Fibroblast of peridontal ligament (primary cell): ENCODE measurements at regions not wholly inside any gene's neighbourhood (a gene's known extent, or its start where the extent isn't known, plus 50 kb on each side); places are given as distances from the start of the nearest gene placed in this dataset.

Experiments
- DNase-seq: peaks from one replicate; pipeline ENCODE4 v3.0.0-alpha.2; 2010; ENCODE audit errors: extremely low read depth

DNA sequence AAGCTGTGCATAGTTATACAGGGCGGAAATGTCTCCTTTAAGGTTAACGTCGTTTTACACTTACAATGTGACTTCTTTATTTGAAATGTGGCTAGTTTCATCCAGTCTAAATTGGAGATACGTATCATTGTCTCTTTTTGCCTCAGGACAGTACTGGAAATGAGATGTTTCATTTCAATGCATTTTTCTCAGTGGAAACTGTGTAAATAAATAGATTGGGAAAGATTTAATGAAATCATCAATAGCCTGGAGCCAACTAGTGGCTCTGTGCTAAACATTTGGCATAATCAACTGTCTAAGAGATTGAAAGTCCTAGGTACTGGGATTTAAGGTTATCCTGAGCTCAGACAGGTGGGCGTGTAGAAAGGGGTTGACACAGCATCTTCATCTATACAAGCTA is 691.5 kb upstream of the CCDC54 start:
- no peak for DNase-seq

DNA sequence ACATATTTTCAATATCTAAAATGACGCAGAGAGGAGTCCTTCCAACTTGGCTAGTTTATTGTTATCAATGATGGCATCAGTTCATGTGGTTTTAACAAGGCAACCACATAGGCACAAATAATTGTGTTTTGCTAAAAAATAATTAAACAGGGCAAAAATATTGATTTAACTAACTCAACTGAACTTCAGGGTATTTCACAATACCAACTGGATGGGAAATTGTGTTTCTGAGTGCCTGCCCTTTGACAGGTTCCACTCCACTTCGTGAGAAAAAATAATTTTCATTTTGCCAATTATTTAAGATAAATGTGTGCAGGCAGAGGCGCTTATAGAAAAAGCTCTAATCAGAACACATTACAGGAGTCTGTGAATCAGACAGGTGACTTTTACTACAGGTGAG is 689.3 kb upstream of the CCDC54 start:
- DNase-seq: no peak

DNA sequence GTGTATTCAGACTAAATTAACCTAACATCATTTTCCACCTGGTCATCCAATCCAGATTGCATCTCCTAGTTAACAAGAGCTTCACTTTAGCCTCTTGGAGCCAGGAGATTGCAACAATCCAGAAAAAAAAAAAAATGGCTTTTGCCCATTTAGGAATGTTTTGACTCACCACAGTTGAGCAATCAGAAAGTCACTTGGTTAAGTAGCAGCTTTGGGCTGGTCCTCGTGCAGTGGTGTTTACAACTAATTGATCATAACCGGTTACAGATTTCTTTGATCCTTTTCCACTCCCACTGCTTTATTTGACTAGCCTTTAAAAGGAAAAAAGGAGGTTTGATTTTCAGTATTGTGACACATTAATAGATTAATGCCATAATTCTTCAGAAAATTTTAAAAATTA is 688.8 kb upstream of the CCDC54 start:
- DNase-seq: peak; percentile 98

DNA sequence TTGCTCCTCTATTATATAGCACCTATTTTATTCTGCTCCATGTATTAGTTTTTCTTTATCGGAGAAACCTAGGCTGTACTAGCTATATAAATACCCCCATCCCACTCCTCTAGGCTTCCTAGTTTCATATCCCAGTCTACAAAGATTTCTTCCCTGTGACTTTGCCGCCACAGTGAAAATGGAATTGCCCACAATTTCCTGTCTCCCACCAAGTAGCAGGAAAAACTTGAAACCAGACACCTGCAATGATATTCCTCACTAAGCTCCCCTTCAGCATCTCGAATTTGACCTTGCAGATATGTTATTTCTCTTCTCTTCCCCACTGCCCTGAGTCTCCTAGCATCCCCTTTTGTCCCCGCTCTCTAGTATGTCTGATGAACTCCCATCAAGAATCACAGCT is 685.8 kb upstream of the CCDC54 start:
- no peak for DNase-seq

DNA sequence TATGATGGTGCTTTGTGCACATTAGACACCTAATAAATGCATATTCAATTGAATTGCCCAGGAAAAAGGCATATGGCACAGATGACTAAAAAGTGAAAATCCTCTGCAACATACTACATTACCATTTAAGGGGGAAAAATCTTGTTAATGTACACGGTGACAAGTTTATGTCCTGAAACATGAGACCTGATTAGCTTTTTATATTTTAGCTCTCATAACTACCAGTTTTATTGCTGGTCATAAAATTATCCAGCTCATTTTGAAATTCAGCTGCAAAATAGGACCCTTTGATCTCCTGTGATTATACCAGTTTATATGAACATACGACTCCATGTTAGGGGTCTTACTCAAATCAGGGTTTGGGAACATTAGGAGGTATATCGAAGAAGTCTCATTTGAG is 684.6 kb upstream of the CCDC54 start:
- no peak for DNase-seq

DNA sequence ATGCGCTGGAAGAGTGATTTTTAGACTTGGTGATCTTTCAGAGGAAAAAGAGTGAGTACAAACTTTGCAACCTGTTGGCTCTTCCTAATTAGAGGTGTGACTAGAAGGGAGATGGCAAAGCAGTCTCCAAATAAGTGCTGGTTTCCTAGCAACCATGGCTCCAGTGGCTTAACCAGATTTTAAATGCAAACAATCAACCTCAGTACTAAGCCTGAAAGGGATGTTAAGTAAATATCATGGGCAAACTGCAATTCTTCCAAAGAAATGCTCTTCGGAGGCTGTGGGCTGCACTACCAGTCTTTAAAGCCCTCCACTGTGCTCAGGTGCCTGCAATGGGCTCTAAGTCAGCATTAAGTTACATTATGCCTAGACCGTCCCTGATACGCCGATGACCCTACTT is 678.1 kb upstream of the CCDC54 start:
- no peak for DNase-seq

DNA sequence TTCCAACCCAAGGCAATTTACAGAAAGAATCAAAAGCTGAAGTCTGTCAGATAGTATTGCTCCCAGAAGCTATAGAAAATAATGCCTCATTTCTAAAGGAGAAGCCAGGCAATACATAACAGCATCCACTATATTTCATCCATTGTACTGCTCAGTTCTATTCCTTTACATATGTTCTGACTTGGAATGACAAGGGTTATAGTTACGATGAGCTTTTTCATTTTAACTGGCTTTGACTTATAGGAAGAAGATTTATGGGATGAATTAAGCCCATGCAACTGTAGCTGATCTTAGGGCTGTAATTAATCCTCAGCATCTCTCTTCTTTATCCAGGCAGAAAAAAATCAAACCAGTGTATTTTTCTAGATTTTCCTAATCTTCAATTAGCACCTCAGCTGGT is 676.3 kb upstream of the CCDC54 start:
- DNase-seq: no peak

DNA sequence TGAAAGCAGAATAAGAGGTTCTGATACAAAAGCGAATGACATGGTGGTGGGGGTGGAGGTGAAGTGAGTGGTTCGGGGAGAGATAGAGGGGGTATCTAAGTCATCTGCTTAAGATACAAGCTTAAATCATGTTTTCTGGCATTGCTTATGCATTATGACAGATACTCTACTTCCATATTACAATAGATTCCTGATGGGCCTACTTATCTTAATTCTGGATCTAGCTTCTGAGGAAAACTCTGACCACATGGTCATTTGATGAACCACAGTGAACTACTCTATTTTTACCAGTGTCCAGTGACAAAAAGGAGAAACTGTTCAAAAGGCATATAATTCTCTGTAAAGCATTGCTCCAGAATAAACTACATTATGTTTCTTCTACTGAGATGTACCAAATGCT is 673.7 kb upstream of the CCDC54 start:
- DNase-seq: no peak

DNA sequence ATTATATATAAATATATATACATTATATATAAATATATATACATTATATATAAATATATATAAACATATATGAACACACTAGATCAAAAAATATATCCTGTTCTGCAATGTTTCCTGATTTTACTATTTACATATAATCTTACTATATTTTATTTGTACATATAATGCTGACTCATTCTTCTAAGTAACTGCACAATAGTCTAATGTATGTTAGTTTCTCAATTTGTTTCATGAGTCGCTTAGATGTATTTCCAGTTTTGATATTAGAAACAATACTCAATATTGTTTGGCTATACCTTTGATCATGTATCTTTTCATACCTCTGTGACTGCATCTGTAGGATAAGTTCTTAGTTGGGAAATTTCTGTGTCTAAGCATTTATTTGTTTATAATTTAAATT is 669.9 kb upstream of the CCDC54 start:
- no peak for DNase-seq

DNA sequence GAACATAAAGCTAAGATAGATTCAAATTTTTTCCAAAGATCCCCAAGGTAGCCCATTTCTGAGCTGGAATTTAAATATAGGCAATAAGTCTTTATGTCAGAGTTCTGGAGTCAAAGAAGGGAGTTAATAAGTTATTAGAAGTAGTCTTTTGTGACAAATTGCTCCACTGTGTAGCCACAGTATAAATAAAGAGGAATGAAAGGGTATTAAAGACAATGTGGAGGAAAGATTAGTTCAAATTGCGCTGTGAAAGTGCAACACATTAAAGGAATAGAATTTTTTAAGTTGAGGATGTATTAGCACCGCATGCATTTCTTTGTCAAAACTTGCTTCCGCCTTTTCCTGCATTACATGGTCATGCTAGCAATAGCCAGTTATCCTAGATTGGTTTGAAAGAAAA is 666.6 kb upstream of the CCDC54 start:
- DNase-seq: no peak

DNA sequence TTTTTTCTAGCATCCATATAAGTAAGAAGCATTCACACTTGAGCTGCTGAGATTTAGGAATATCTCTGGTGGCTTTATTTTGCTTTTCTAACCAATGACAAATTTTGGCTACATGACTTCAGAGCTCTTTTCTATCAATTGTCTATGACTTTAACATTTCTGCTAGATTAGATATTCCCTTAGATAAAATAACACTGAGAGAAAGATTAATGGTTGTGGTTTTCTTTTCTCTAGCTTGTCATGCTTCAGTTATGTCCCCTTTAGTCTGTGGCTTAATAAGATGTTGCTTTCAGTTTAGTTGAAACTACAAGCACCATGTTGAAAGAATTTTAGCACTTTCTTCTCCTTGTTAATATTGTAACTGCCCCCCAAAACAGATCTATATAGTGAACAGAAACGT is 665.6 kb upstream of the CCDC54 start:
- DNase-seq: peak; percentile 48

DNA sequence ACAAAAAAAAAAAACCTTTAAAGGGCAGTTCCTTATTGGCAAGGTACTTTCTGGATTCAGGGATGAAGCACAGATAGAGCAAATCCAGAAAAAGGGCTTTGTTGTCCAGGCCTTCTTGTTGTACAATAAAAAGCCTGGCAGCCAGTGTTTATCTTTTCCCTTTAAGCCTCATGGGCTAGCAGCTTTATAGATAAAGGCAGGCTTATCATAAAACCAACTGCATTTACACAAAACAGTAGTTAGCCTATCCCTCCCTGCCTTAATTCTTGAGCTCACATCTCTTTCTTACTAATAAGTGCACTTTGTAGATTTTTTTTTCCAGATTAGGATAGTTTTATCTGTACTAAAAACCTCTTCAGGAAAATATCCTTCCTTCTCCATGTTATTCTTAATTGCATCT is 662.8 kb upstream of the CCDC54 start:
- no peak for DNase-seq

DNA sequence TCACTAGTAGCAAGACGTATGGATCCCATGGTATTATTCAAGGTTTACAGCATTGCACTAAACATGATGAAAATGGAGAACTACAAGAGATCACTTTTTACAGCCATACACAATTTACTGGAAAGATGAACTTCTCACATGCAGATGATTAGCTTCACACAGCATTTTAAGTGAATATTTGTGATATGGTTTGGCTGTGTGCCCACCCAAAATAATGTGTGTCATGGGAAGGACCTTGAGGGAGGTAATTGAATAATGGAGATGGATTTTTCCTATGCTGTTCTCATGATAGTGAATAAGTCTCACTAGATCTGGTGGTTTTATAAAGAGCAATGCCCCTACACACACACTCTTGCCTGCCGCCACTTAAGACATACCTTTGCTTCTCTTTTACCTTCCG is 662.0 kb upstream of the CCDC54 start:
- DNase-seq: no peak

DNA sequence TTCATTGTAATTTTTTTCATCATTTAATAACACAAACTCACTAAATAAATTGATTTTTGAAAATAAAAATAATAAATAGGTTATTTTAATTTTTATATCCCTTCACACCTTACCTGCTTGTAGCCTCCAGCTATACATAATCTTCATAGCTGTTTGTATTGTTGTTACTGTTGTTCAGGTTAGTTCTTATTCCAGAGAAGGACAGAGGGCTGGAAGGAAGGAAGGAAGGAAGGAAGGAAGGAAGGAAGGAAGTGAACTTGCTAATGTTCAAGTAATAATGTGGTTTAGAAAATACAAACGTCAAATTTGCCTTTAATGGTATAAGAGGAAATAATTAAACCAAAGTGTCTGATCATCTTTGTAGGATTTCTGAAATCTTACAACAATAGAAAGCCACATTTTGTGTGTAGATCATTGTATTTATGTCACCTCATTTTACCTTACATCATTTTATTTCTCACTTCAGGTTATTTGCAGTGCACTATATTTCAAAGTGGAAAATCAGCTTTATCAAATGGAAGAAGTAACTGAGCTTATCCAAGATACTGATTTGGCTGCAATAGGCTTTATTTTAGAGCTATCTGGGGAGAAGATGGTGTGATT is 660.0 kb upstream of the CCDC54 start:
- no peak for DNase-seq

DNA sequence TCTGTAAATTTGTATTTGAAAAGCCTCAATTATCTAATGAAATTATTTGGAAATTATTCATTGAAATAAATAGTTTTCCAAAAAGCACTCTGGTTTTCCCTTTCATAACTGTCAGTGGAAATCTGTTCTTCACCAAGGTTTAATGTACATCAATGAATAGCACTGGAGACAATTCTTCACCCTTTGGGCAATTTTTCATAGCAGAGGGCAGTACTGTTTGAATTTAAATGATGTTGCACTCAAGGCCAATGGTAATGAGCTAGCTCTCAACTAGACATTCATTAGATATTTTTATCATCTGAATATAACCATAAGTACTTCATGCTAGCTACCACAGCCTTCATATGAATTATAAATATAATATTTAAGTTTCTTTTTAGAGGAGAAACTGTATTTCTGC is 658.2 kb upstream of the CCDC54 start:
- DNase-seq: no peak

DNA sequence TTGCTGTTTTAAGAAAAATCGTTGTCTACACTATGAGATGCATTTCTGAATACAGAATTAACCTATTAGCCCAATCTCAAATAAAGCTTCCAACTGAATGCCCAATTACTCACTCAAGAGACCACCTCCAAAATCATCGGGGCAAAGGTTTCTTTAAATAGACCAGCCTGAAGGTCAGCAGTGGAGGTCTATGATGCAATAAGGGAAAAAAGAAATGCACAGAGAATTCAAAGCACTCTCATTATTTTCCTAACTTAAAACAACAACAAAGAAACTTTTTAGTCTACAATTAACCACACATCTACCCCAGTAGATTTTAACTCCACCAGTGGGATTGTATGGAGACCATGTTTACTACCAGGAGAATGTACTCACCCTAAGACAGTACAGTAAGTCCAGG is 657.7 kb upstream of the CCDC54 start:
- DNase-seq: no peak

DNA sequence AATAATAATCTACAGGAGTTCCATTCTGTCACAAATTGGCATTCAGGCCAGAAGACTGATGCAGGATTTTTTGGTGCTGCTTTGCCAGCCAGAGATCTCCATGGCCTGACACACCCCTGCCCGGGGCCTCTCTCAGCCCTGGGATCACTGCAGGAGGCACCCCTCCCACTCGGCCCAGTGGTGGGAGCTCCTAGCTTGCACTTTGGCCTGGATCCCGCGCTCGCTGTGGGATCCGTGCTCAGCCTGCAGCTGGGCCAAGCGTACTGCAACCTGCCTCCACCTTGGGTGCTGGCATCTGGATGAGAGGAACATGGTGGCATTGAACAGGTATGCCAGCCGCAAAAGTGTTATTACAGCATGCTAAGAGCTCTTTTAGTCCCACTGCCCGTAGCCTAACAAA is 656.7 kb upstream of the CCDC54 start:
- DNase-seq: no peak

DNA sequence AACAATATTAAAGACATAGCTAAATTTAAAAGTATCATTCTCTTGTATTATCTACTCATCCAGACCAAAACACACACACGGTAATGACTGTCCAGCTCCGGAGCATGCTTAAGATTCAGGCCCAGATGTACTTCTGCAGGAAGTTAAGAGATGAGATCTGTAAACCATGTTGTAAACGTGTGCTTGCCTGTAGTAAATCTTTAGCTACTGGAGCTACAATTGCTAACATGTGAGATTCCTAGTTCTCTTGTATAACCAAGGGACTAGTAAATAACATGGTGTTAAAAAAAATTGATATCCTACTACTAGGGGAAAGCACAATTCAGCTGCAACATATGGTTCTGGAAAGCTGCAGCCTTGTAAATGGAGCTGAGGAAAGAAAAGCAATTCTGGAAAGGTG is 651.7 kb upstream of the CCDC54 start:
- DNase-seq: no peak

DNA sequence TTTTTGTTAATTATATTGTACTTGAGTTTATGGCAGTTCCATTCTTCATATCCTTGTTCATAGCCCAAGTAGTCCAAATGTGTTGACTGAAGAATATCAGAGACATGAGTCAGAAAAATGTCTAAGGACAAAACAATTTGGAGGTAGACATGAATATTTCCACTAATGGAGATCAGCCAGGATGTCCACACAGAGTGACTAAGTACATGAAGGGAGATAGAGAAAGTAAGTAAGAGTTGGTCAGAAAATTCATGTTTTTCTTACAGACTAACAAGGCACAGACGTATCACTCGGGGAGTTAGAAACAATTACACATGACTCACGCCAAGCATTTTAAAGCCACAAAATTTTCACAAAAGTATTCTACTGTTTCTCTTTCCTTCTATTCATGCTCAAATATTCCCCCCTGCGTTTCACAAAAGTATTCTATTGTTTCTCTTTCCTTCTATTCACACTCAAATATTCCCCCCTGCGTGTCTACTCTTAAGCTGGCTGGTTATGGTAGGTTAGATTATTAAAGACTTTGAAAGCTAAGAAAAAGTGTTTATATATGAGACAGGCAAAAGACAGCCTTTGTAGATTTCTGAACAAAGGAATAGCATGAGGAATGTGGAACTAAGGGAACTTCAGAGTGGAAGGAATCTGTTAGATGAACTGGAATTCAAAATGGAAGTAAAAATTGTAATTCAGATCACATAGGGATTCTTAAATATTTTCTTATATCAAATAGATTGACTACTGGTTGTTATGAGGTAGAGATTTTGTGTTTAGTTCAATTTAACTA is 648.7 kb upstream of the CCDC54 start:
- DNase-seq: peak; percentile 98

DNA sequence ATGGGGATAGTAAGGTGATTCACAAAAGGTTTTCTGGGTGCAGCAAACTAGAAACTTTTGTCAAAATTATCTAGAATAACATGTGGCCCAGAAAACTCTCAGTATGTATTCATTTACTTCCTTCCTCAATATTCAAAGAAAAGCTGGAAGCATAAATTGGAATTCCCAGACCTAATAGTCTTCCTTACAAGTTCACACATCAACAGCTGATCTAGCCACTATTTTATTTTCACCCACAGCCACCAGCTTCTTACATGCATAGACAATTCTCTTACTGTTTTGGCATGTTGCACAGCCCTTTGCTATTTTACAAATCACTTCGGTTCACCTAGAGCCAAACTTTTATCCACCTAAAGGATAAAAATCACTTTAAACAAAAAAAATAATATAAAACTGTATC is 647.8 kb upstream of the CCDC54 start:
- DNase-seq: no peak

DNA sequence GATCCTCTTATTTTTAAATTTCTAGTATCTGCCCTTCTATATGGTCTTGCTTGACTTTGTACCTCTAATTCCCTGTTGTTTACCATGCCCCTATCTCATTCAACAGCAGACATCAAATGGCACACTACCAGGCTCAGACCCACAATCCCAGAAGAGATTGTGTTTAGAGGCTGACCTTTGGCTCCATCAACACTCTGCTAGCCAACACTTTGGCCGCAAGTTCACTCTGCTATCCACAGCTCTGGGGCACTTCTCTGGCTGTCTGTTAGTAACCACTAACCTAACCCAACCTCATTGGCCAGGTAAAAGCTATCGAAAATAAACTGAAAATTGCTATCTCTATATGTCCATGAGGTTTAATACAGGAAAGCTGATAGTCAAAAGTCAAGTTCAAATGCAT is 646.0 kb upstream of the CCDC54 start:
- no peak for DNase-seq

DNA sequence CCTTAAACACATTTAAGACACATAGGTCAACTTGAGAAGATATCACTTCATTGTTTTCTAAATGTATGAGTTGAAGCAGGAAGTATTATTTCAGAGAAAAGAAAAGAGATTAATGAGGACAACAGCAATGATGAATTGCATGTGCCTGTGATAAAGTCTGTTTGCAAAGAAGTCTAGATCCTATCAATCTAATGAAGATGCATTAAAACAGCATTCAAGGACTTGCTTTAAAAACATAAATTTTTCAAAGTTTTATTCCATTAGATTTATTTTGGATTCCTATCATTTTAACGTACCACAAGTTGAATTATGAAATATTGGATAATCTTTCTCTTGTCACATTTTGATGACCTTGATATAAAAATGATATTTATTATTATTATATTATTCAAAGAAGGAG is 642.5 kb upstream of the CCDC54 start:
- DNase-seq: no peak

DNA sequence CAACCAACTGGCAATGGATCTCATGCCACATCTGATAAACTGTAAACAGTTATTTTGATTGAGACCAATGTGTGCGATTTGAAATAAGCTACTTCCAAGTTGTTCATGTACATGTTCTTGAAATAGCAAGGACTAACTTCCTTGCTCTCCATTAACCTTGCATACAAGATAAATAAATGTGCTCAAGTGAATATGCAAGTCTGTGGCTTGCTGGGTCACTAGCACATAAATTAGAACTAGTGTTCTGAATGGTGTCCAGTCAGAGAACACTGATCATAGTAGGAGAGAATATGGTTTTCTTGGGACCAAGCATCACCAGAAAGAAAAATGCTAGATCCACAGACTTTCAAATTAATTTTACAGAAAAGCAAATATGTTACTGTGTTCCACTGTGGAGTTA is 640.0 kb upstream of the CCDC54 start:
- DNase-seq: no peak

DNA sequence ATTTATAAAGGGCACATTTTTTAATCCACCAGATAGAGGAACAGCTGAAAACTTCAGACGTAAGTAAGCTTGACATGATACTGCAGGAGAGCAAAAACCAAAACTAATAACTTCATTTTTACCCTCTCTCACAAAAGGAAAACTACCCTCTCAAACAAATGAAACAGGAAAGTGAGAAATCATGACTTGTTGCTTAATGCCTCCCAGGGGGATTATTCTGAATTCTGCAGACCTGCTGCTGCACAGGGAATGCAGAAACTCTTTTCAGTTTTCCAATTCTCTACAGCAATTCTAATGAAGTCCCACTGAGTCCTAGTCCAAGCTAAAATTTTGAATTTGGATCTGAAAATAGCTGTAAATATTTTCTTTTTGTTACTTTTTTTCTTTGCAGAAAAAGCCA is 637.1 kb upstream of the CCDC54 start:
- peak; percentile 67 for DNase-seq
